ENCODE measurements at regions not wholly inside any gene's neighbourhood (a gene's known extent, or its start where the extent isn't known, plus 50 kb on each side); places are given as distances from the start of the nearest gene placed in this dataset.
"Not testable (repeated sequence)": the region's sequence is repeated elsewhere in the genome, so short reads cannot be mapped to it uniquely, and the experiment has no call there.

GRCh38 chrX:118246961-118247360 lies 98.9 kb upstream of the WDR44 start:
- not testable (repeated sequence) for TF ChIP-seq CTCF (conservative IDR thresholded peaks at IDR 0.05; ENCODE audit: low read depth, low read length); POLR2A (IDR thresholded peaks at IDR 0.05; ENCODE audit: low read depth, low read length); CEBPB (IDR thresholded peaks at IDR 0.05; ENCODE audit: low read depth, low read length); RAD21 (IDR thresholded peaks at IDR 0.05; ENCODE audit: low read length); SMC3 (IDR thresholded peaks at IDR 0.05; ENCODE audit: low read depth, low read length)
- TF ChIP-seq, protein P1, sequence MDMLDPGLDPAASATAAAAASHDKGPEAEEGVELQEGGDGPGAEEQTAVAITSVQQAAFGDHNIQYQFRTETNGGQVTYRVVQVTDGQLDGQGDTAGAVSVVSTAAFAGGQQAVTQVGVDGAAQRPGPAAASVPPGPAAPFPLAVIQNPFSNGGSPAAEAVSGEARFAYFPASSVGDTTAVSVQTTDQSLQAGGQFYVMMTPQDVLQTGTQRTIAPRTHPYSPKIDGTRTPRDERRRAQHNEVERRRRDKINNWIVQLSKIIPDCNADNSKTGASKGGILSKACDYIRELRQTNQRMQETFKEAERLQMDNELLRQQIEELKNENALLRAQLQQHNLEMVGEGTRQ (IDR thresholded peaks at IDR 0.05; ENCODE audit: low read depth, low read length) = not testable (repeated sequence)

Measured in IMR-90 (cell line).